ENCODE measurements at regions not wholly inside any gene's neighbourhood (a gene's known extent, or its start where the extent isn't known, plus 50 kb on each side); places are given as distances from the start of the nearest gene placed in this dataset.

- TF ChIP-seq POLR2A (IDR thresholded peaks at IDR 0.05; ENCODE audit: low read depth, low read length) (no peak), POLR2AphosphoS5 (IDR thresholded peaks at IDR 0.05; ENCODE audit: low read depth, low read length) (no peak)
Observed at GRCh38 chr9:103210607-103211006, 215.5 kb downstream of the CYLC2 start.
